ENCODE measurements at regions not wholly inside any gene's neighbourhood (a gene's known extent, or its start where the extent isn't known, plus 50 kb on each side); places are given as distances from the start of the nearest gene placed in this dataset.

DNA sequence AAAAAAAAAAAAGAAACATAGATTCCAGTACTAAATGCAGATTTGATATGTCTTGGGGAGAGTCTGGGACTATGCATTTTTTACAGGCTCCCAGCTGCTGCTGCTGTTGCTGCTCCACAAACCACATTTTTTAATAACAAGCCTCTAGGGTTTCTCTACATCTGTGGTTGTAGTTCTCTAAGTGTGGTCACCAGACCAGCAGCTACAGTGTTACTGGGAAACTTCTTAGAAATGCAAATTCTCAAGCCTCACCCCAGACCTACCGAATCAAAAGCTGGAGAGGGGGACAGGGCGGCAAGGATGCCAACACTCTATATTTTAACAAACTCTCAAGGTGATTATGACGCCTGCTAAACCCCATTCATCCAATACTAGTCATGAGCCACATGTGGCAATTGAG is 293.4 kb upstream of the PTGER4 start:
- no peak for DNase-seq (ENCODE audit: low read depth in 2 of 2)

DNA sequence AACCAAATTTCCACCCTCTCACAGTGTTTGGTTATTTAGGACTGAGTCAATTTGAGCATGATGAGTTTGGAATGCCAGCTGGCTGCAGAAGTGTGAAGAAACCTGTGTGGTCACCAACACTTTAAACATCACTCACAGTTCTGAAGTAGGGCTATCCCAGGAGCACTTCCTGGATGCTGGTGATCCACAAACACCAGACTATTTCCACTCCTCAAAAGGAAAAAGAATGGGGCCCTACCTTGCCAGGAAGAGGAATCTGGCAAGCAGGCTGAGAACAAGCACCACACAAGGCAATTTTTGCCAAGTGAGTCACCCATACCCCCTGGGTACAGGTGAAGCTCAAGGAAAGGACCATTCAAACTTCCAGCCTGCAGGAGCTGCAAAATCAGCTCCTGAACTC is 294.2 kb upstream of the PTGER4 start:
- DNase-seq (ENCODE audit: low read depth in 2 of 2), result no peak

DNA sequence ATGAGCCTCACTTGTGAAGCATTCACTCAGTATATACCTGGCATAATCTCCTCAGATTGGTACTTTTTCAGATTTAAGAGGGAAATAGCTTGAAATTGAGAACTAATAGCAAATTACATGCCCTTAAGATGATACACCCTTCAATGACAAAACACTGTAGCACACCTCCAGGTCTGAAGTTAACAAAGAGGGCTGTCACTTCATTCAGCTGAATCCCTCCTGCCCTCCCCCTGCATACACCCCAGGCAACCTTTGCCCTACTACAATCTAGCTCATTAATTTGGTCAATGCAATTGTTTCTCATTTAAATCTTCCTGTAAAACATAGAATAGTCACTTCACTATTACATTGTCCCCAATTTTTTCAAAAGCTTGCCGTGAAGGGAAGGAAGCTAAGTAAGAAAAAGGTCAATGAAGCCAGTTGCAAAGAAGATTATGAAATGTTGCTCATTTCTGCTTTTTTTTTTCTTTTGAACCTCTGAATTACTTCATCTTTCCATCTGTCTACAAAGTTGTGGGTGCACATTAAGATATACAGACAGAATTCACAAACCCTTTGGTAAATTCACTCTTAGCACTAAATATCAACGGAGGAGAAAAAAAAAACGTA is 294.8 kb upstream of the PTGER4 start:
- no peak for DNase-seq (ENCODE audit: low read depth in 2 of 2)

DNA sequence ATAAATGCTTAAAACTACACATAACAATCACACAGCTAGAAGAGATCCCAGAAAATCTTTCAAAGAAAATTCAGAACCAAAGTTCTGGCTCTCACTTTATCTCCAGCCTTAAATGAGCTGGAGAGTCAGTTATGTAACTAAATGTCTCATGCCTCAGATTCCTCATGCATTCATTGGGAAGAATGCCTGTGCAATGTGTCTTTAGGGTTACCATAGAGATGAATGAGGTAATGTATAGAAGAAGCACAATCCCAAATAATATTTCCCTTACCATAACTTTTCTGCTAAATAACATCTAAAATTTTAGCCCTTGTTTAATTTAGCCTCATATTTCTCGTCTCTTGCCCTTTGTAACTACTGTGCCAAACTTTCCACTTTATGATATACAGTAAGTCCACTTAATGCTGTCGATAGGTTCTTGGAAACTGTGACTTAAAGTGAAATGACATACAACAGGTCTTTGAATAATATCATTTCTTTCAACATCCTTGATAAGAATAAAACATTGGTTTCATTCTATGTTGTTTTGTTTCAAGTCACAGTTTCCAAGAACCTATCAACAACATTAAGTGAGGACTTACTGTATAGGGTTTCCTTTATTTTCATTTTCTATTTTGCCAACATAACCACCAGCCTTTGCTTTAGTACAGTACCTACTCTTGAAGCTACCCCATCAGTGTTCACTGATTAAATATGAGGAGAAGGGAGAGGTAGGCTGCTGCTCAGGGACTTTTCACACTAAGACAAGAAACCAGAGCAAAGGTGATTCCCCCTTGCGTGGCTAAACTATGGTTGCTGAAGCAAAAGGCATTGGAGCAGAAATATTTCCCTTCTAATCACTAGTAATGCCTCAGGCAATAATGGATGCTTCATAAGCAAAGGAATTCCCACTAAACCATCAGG is 295.7 kb upstream of the PTGER4 start:
- DNase-seq (ENCODE audit: low read depth in 2 of 2), result no peak

DNA sequence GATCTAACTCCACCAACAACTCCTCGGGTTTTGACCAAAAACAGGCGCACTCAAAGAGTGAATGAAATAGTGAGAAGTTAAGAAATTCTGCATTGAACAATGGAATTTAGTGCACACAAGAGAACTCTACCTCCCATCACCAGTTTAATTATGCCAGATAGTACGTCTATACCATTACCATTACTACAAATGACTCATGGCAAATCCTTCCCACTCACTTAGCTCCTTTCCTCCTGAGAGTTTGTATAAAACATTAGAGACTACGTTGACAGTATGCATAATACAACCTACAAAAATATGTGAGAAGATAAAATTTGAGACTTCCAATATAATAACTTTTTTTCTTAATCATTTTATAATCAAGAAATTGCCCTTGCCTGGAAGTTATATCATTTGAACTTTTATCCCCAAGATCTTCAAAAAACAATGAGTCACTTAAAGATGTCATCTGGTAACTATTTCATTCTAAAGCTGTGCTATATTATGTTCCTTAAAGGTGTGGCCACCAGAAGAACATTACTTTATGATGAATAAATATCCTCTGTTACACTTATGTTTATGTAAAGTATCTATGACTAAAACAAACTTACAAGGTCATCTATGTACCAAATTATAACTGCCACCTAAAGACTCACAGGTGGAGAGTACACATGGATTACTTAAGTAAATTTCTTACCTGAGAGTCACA is 297.9 kb upstream of the PTGER4 start:
- DNase-seq (ENCODE audit: low read depth in 2 of 2), result no peak

DNA sequence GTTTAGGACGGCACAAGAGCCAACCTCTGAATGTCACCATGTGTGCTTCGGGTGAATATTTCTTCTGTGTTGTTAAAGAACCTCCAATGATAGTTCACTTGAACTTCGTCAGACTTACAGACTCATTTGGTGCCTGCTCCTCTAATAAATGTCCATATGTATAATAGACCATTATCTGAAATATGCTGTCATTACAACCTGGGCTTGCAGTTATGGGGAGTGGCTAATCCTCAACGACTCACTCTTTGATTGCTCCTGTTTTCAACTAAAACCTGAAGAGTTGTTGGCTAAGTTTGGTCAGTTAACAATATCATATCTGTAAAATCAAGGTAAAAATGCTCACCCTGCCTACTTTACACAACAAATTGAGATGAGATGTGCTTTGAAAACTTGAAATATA is 298.7 kb upstream of the PTGER4 start:
- DNase-seq (ENCODE audit: low read depth in 2 of 2), result no peak

DNA sequence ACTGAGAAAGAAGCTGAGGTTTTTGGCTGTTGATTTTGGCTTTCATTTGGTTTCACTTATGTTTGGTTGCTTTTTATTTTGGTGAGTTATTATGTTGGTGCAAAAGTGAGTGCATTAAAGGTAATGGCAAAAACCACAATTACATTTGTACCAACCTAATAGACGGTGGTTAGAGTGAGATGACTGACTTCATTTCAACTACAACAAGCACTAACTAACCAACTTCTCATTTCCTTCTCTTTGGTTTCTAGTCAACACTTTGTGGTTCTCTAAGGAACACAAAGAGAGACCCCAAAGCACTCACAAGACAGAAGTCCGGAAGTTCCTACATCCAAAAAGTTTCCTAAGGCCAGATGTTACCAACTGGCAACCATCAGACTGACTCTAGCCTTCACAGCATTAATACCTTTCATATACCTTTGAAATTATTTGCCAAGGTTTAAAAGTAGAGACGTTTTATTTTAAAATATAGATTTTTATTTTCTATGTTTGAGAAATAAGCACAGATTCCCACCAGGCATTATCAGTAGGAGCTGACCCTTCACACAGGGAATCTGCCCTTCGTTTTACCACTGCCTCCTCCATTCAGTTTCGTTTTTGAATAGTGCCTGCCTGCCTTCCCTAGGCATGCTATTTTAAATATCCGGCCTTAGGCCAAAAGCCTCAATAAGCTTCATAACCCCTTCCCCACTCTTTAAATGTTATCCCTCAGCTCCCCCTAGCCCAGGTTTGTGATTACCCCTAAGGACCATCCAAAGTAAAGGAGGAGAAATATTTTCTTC is 301.1 kb upstream of the PTGER4 start:
- DNase-seq (ENCODE audit: low read depth in 2 of 2), result no peak

DNA sequence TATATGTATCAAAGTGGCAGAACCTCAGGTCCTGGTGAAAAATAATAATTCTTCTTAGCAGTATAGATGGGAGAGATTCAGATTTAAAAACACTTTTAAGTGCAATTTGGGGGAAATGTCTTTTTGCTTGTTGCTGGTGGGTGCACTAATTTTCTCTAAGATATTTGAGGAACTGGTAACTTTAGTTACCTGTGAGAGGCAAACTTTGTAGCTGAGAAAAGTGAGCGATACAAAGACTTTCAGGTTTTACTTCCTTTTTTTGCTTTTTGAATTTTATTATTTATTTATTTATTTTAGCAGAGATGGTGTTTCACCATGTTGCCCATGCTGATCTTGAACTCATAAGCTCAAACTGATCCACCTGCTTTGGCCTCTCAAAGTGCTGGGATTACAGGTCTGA is 303.1 kb upstream of the PTGER4 start:
- no peak for DNase-seq (ENCODE audit: low read depth in 2 of 2)

DNA sequence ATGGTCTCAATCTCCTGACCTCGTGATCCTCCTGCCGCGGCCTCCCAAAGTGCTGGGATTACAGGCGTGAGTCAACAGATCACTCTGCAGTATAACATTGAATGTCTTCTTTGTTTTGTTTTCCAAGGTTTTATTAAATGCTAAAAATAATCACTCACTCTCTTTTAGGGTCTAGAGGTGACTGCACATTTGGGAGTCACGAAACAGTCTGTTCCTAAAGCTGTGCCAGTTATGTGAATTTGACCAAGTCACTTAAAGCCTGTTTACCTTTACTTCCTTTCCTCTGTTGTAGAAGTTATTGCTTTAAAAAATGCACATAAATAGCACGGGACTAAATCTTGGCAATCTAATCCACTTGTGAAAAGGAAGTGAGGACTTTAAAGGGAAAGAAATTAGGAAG is 304.9 kb upstream of the PTGER4 start:
- no peak for DNase-seq (ENCODE audit: low read depth in 2 of 2)

DNA sequence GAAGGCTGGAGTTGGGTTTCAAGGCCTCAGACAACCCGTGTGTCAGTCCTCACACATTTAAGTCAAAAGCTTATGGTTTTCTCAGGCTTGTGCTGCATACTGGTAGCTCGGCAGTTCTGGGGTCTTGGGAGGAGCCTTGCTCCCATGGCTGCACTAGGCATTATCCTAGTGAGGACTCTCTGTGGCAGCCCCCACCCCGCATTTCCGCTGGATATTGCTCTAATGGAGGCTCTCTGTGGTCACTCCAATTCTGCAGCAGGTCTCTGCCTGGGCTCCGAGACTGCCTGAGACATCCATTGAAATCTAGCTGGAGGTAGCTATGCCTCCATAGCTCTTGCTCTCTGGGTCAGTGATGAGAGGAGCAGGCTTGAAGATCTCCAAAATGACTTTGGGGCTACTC is 311.5 kb upstream of the PTGER4 start:
- DNase-seq (ENCODE audit: low read depth in 2 of 2), result no peak

DNA sequence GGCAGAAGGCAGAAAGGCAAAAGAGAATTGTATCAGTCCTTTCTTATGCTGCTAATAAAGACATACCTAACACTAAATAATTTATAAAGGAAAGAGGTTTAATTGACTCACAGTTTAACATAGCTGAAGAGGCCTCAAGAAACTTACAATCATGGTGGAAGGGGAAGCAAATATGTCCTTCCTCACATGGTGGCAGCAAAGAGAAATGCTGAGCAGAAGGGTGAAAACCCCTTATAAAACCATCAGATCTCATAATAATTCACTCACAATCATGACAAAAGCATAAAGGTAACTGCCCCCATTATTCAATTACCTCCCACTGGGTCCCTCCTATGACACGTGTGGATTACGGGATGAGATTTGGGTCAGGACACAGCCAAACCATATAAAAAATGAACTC is 312.5 kb upstream of the PTGER4 start:
- no peak for DNase-seq (ENCODE audit: low read depth in 2 of 2)

DNA sequence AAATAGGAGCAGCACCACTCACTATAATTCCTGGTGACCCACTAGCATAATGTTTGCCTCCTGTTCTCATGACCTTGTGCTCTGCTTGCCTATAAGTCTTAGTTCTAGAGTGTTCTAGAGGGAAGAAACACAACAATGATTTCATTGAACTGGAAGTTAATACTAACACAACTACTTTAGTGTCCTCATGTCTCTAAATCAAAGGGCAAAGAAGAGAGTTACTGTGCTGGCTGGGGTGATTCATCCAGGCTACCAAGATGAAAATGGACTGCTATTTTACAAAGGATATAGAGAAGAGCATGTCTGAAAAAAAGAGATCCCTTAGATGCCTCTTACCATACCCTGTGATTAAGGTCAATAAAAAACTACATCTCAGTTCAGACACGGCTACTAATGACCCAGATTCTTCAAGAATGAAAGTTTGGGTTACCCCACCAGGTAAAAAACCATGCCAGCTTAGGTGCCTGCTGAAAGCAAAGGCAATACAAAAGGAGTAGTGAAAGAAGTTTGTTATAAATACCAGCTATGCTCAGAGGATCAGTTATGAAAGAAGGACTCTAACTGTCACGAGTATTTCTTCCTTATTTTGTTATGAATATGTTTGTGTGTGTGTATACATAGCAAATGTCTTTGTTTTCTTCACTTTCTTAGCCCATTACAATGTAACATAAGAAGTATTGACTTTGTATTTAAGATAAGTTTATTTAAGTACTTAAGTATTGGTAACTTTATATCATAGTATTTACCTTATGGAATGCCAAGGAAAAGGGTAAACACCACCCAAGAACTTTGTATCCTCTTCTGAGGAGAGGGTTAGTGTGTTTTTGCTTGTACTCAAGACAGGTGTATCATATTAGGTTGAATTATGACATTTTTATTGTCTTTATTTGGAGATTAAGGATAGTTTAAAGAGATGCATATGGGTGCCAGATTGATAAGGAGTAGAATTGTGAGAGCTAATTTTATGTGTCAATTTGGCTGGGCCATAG is 314.1 kb upstream of the PTGER4 start:
- no peak for DNase-seq (ENCODE audit: low read depth in 2 of 2)

DNA sequence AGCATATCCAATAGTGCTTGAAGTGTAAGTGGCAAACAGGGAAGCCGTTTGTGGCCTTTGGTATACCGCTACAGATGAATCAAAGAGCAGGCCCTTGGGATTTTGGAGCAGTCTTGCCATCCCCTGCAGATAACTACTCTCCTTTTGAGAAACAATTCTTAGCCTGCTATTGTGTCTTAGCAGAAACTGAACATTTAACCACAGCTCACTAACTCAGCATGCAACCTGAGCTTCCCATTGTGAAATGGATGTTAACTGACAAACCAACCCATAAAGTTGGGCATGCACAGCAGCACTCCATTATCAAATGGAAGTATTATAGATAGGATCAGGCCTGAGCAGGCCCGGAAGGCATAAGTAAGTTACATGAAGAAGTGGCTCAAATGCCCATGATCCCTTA is 315.3 kb upstream of the PTGER4 start:
- no peak for DNase-seq (ENCODE audit: low read depth in 2 of 2)

DNA sequence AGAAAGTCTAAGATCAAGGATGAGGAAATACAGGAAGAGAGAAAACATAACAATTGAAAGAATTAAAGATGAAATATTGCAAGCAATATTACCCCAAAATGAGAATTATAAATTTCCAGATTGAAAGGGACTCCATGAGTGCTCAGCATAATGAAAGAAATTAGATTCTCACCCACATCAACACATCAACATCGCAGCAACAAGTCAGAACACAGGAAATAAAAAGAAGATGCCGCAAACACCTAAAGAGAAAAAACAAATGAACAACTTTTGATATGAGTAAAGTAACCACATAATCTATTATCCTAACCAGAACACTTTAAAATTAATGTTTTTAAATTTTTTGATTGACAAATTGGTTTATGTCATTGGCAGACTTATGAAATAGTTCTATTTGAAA is 318.3 kb upstream of the PTGER4 start:
- DNase-seq (ENCODE audit: low read depth in 2 of 2), result no peak

DNA sequence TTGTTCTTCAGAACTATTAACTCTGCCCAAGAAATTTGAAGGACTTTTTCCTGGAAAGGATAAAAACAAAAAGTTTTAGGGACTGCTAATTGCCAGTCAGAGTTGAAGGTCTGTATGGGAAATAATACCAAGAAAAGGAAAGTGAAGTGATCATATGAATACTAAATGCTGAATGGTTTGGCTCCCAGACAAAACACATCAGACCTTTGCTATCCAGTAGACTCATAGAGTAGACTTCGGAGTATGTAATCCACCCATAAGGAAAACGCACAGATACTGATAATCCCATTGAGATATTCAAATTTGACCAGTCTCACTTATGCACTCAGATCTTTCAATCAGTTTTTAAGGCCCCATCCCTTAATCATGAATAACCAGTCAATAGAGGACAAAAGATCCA is 319.0 kb upstream of the PTGER4 start:
- no peak for DNase-seq (ENCODE audit: low read depth in 2 of 2)

DNA sequence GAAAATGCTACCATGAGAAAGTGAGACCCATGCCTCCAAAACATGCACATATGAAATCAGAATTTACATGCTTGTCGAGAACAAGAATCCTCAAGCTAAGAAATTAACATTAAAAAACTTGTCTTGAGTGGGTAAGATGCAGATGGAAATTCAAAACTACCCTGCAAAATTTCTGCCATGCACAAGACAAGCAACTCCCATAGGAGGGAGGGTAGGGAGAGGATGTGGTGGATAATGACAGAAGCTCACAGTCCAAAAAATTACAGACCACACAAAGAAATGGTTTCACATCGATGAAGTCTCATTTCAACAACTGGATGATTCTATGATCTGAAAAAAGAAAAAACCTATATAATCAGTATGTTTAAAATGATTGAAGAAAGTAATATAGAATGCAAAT is 319.9 kb upstream of the PTGER4 start:
- no peak for DNase-seq (ENCODE audit: low read depth in 2 of 2)

DNA sequence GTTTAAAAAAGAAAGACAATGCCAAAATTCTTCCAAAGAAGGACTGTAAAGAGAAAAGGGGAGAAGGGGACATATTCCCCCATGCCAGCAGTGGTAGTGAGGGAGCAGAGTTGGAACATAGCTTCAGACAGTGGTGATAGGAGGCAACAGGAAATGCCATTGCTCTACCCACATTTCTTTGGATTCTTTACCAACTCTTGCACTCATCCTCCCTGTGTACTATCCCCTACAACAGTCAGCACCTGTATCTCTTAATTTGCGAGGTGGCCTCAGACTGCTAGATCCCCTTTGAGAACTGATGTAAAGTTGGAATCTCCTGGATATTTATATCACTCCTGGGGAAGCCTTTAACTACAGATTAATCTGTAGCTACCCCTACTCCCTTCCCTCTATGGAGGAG is 320.6 kb upstream of the PTGER4 start:
- DNase-seq (ENCODE audit: low read depth in 2 of 2), result no peak

DNA sequence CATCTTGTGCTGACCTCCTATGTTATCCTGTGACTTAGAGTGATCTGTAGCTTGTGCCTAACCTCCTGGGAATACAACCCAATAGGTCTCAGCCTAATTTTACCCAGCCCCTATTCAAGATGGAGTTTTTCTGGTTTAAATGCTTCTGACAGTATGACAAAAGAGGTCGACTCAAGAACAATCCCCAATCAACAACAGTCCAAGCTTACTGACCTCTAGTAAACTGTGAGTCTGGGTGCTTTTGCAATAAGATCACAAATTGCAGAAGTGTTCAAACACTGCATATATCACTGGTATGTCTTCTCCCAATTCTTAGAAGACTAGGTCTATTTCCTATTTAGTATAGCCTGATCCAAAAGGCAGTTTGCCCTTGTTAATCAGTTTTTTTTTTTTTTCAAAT is 323.5 kb upstream of the PTGER4 start:
- DNase-seq (ENCODE audit: low read depth in 2 of 2), result no peak

DNA sequence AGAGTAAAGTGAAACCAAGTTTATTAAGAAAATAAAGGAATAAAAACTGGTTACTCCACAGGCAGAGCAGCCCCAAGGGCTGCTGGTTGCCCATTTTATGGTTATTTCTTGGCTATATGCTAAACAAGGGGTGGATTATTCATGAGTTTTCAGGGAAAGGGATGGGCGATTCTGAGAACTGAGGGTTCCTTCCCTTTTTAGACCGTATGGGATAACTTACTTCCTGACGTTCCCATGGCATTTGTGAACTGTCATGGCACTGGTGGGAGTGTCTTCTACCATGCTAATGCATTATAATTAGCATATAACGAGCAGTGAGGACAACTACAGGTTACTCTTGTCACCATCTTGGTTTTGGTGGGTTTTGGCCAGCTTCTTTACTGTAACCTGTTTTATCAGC is 323.9 kb upstream of the PTGER4 start:
- DNase-seq (ENCODE audit: low read depth in 2 of 2), result no peak

DNA sequence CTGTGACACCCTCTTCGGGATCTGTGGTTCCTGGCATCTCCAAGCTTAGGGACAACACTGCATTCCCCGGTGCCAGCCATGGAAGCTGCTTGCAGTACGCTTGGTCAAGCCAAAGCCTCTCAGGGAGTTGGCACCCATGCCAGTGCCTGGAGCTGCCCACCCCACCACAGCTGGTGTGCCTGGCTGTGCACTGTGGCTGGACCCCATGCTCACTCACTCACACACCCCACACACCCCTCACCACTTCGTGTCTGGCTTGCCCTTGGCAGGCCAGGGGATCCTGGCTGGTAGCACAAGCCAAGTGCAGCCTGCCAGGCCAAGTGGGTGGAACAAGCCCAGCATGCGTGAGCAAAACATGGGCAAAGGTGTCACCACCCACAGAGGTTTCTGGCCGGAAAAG is 324.5 kb upstream of the PTGER4 start:
- no peak for DNase-seq (ENCODE audit: low read depth in 2 of 2)

DNA sequence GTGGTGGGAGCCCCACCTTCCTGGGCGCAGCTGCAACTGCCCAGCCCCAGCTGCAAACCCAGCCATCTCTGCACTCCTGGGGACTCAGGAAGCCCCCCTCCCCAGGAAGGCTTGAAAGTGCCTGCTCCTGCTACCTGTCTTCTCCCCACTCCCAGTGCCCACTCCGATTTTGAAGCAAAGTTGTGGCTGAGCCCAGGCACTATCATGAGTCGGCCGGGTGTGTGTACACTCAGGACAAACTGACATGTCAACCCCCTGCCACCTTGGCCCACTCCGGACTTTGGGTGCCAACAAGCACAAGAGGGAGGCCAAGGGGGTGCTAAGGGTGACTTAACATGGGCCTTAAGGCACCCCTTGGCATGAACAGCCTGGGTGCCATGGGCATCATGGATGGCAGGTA is 325.5 kb upstream of the PTGER4 start:
- no peak for DNase-seq (ENCODE audit: low read depth in 2 of 2)
